Left ventricle myocardium superior (tissue), 1 donor: ENCODE measurements at regions not wholly inside any gene's neighbourhood (a gene's known extent, or its start where the extent isn't known, plus 50 kb on each side); places are given as distances from the start of the nearest gene placed in this dataset.
"Not testable (repeated sequence)": the region's sequence is repeated elsewhere in the genome, so short reads cannot be mapped to it uniquely, and the experiment has no call there.

ENCODE experiments used
- ATAC-seq: fragments of 200-7000 bp; cut with Tn5 transposase; one replicate; pipeline ENCODE4 v1.9.1; 2020; ENCODE audit warnings: mild to moderate bottlenecking, moderate library complexity
- DNase-seq: peaks from one replicate; pipeline ENCODE4 v3.0.0-alpha.2; 2020
- intact Hi-C: fragments of 100-400 bp; cut with micrococcal nuclease; formaldehyde crosslinking; loops from one replicate; pipeline ENCODE4 v1.11.0; 2022
- donor health status: DM: no; HTN: yes; CAD: no; lungs with severe emphysema.

DNA sequence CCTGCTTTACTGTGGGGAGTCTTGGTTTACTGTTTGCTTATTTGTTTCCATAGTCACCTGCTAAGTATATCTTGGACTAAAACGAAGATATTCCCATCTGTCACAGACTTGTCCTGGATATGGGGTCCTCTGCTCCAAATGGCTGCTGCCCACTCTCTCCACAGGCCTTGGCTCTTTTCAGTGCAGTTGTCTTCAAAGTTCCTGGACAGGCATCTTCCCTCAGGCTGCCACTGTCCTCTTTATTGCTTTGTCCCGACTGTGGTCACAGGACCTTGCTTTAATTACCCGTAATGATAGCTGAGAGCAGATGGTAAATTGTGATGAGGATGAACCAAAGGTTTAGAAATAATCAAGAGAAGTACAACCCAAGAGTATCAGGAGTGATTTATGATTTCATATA, 713.9 kb upstream of the CCDC179 start:
- intact Hi-C loops, result no loop called here
- no peak for DNase-seq
- ATAC-seq, result no peak

- DNase-seq (no peak), ATAC-seq (no peak)
- intact Hi-C loops, result no loop called here
Measured at GRCh38 chr11:23577296-23577695, 717.0 kb upstream of the CCDC179 start.

GRCh38 chr11:23585416-23586104, 725.3 kb upstream of the CCDC179 start:
- intact Hi-C loops, result no loop called here
- no peak for ATAC-seq

GRCh38 chr11:23586173-23586572, 725.9 kb upstream of the CCDC179 start:
- intact Hi-C loops, result no loop called here
- no peak for DNase-seq
- no peak for ATAC-seq

More at GRCh38 chr11:23585416-23586104, 725.3 kb upstream of the CCDC179 start:
- no peak for DNase-seq

DNA sequence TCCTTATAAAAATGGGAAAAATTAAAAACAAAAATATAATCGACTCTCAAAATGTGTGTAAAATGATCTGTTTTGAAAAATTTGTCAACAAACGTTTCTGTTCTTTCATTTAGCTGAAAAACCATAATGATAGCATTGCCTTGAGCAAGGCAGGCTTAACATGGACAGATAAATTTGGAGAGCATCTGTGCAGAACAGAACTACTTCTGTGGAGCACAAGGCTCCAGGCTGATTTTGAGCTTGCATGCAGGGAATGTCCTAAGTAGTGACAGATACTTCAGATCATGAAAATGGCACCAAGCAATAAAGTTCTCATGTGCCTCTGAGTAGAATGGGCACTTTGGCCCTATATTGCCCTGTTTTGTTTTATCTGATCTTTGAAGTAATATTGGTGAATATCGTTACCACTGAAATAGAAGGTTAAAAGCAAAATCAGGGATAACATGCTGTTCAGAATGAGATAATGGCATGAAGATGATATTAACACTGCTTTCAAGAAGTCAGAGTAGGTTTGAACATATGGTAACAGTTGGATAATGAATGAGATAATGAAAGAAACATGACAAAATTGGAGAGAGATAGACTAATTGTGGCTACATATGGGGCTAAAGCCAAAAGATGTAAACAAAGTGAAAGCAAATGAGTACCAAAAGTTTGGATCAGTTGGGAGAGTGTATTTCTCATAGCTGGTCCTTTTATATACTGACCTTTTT, 730.5 kb upstream of the CCDC179 start:
- ATAC-seq, result no peak
- DNase-seq, result no peak
- intact Hi-C loops, result no loop called here

GRCh38 chr11:23594755-23595154, 734.5 kb upstream of the CCDC179 start:
- DNase-seq (no peak), ATAC-seq (no peak)
- intact Hi-C loops, result no loop called here

DNA sequence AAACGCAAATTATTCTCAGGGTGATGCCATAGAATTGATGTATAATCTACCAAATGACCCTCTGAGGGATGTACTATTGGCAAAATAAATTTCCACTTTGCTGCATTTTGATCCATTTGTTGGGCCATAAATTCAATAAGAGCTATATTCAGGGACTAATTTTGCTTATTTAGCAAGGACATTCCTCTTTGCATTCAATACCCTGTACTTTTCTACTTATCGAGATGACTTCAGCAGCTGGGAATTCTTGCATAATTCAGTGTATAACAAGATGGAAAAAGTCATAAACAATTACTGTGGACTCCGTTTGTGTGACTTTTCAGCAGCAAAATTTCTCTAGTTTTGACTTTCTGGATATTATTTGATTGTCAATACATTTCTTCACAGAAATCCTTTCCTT, 744.7 kb upstream of the CCDC179 start:
- ATAC-seq (no peak), DNase-seq (no peak)
- intact Hi-C loops, result no loop called here

GRCh38 chr11:23606191-23606590, 745.9 kb upstream of the CCDC179 start:
- intact Hi-C loops, result no loop called here
- ATAC-seq (no peak), DNase-seq (no peak)

- intact Hi-C loops, result no loop called here
- no peak for ATAC-seq
Measured at GRCh38 chr11:23611726-23612125, 751.5 kb upstream of the CCDC179 start.

GRCh38 chr11:23620617-23621016, 760.3 kb upstream of the CCDC179 start:
- DNase-seq (no peak), ATAC-seq (no peak)
- intact Hi-C loops, result no loop called here

More at GRCh38 chr11:23611726-23612125, 751.5 kb upstream of the CCDC179 start:
- DNase-seq, result no peak

- ATAC-seq, result no peak
- DNase-seq, result no peak
- intact Hi-C loops, result no loop called here
Measured at GRCh38 chr11:23632293-23632692, 772.0 kb upstream of the CCDC179 start.

DNA sequence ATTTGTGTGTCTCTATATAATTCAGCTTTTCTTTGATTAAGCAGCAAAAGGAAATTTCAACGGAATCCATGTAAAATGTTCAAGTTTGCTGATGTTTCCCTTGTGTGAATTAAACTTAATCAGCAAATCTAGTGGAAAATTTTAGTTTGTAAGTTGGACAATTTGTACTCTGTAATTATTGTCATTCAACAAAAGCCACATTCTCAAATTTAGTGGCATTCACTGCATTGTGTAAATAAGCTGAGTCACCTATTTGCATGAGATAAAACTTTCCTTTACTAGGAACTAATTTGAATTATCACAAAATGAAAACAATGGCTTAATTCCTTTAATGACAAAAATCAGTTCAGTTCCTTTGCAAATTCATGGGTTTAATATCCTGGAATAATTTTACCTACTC, 784.2 kb upstream of the CCDC179 start:
- no peak for ATAC-seq
- intact Hi-C loops, result no loop called here
- no peak for DNase-seq

GRCh38 chr11:23652336-23652735, 792.1 kb upstream of the CCDC179 start:
- DNase-seq, ATAC-seq, intact Hi-C loops: not testable (repeated sequence)

DNA sequence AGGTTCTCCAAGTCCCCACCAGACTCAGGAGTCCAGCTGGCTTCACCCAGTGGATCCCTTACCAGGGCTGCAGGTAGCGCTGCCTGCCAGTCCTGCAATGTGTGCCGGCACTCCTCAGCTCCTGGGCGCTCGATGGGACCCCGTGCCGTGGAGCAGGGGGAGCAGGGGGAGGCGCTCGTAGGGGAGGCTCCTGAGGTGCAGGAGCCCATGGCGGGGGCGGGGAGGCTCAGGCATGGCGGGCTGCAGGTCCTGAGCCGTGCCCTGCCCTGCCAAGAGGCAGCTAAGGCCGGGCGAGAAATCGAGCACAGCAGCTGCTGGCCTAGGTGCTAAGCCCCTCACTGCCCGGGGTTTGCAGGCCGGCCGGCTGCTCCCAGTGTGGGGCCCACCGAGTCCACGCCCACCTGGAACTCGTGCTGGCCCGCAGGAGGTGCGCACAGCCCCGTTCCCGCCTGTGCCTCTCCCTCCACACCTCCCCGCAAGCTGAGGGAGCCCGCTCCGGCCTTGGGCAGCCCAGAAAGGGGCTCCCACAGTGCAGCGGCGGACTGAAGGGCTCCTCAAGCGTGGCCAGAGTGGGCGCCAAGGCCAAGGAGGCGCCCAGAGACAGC, 792.9 kb upstream of the CCDC179 start:
- ATAC-seq (no peak), DNase-seq (no peak)
- intact Hi-C loops, result no loop called here

DNA sequence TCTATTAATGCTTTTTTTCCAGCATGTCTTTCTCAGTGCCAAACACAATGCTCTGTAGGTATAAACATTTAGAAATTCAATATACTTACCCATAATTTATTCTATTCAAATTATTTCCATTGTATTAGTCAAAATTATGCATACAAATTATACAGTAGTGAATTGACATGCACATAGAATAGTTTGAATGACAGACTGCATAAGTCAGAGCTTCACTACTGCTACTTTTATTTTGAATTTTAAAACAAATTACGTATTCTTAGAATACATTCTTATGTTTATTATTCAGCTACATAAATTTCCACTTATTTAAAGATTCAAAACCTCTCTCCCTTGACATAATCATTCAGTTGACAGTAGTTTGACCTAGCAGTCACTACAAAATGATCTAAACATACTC, 808.0 kb upstream of the CCDC179 start:
- no peak for ATAC-seq
- no peak for DNase-seq
- intact Hi-C loops, result no loop called here

- ATAC-seq (no peak), DNase-seq (no peak)
- intact Hi-C loops, result no loop called here
Measured at GRCh38 chr11:23673366-23673765, 813.1 kb upstream of the CCDC179 start.

DNA sequence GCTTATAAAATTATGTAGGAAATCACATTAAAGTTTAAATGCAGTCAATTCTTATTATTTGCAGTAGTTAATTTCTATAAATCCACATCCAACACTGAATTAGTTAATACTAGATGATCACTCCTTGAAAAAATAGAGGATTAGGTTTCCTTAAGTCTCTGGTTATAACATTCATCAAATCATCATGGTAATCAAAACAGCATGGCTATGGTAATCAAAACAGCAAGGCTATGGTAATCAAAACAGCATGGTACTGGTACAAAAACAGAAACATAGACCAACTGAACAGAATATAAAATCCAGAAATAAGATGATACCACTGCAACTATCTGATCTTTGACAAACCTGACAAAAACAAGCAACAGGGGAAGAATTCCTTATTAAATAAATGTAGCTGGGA, 814.6 kb upstream of the CCDC179 start:
- no peak for DNase-seq
- ATAC-seq, result no peak
- intact Hi-C loops, result no loop called here

GRCh38 chr11:23679041-23679440, 817.8 kb upstream of the LUZP2 start:
- DNase-seq (no peak), ATAC-seq (no peak)
- intact Hi-C loops, result no loop called here

- DNase-seq, result no peak
- ATAC-seq, result no peak
- intact Hi-C loops, result no loop called here
Measured at GRCh38 chr11:23679981-23680380, 816.9 kb upstream of the LUZP2 start.

- ATAC-seq (no peak), DNase-seq (no peak)
- intact Hi-C loops, result no loop called here
Measured at GRCh38 chr11:23680488-23681230, 816.2 kb upstream of the LUZP2 start.
